Right atrium auricular region (tissue), 2 donors: ENCODE measurements at regions not wholly inside any gene's neighbourhood (a gene's known extent, or its start where the extent isn't known, plus 50 kb on each side); places are given as distances from the start of the nearest gene placed in this dataset.
A peak's percentile ranks its signal among the peaks of the same experiment; 100 is the strongest.

Experiments used
- DNase-seq: peaks from one replicate; pipeline ENCODE4 v3.0.0-alpha.2; 2019; ENCODE audit warnings: low spot score
- H3K27ac ChIP-seq, 2 donors: fragments of 200-600 bp; sonication (generic); 1 replicate in 1 of 2; 2 replicates in 1 of 2; pipeline ENCODE4 v1.5.1; 2016 to 2019
- H3K27me3 ChIP-seq, 2 donors: fragments of 200-600 bp; sonication (generic); one replicate each; pipeline versions ENCODE4 v1.5.1 to v1.6.0; 2017 to 2019
- H3K36me3 ChIP-seq: fragments of 200-600 bp; sonication (generic); one replicate; pipeline ENCODE4 v1.5.1; 2016
- H3K4me1 ChIP-seq, 2 donors: fragments of 200-600 bp; sonication (generic); one replicate each; pipeline versions ENCODE4 v1.5.1 to v1.6.0; 2017 to 2019
- H3K4me3 ChIP-seq, 2 donors: fragments of 200-600 bp; sonication (generic); 1 replicate in 1 of 2; 2 replicates in 1 of 2; pipeline ENCODE4 v1.5.1; 2017 to 2019; ENCODE audit warnings: mild to moderate bottlenecking in 1 of 2, moderate library complexity in 1 of 2
- H3K9me3 ChIP-seq, 2 donors: fragments of 200-600 bp; sonication (generic); one replicate each; pipeline ENCODE4 v1.5.1; 2019
- TF ChIP-seq, protein P1 (sequence below), 2 donors: fragments of 200-600 bp; sonication (generic); IDR thresholded peaks; one replicate each; pipeline ENCODE4 v1.5.1; 2019; ENCODE audit warnings: antibody characterized with exemption in 2 of 2

DNA sequence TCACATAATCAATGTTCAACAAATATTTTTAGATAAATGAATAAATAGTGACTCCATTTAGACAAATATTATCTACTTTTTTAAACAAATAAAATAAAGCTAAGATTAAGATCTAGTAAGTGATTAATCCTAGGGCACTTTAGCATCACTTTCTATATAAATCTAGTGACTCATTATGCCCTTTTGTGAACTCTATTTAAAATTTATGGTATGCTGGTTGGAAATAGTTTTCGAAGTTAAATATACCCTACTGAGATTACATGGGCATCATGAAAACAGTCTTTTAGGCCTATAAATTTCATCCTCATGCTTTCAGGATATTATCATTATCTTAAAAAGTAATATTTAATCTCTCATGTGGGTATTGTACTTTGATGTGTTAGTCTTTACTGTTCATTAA, 140.4 kb upstream of the UFL1 start:
- no peak for DNase-seq
- Histone ChIP-seq H3K27ac (no peak overlapping the region), H3K36me3 (no peaks in the 10 kb centered on the region), H3K27me3 (no peaks in the 10 kb centered on the region), H3K4me1 (no peaks in the 10 kb centered on the region), H3K4me3 (no peak overlapping the region), H3K9me3 (no peaks in the 10 kb centered on the region)
- TF ChIP-seq, protein P1, sequence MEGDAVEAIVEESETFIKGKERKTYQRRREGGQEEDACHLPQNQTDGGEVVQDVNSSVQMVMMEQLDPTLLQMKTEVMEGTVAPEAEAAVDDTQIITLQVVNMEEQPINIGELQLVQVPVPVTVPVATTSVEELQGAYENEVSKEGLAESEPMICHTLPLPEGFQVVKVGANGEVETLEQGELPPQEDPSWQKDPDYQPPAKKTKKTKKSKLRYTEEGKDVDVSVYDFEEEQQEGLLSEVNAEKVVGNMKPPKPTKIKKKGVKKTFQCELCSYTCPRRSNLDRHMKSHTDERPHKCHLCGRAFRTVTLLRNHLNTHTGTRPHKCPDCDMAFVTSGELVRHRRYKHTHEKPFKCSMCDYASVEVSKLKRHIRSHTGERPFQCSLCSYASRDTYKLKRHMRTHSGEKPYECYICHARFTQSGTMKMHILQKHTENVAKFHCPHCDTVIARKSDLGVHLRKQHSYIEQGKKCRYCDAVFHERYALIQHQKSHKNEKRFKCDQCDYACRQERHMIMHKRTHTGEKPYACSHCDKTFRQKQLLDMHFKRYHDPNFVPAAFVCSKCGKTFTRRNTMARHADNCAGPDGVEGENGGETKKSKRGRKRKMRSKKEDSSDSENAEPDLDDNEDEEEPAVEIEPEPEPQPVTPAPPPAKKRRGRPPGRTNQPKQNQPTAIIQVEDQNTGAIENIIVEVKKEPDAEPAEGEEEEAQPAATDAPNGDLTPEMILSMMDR (IDR thresholded peaks at IDR 0.05): no peak

GRCh38 chr6:96391776-96392360, 129.7 kb upstream of the UFL1 start:
- no peaks in the 10 kb centered on the region for H3K4me1 ChIP-seq
- H3K27ac ChIP-seq: no peak overlapping the region
- DNase-seq: no peak
- no peaks in the 10 kb centered on the region for H3K36me3 ChIP-seq
- H3K27me3 ChIP-seq: no peaks in the 10 kb centered on the region
- TF ChIP-seq, protein P1 (IDR thresholded peaks at IDR 0.05): no peak
- H3K9me3 ChIP-seq: no peaks in the 10 kb centered on the region
- no peak overlapping the region for H3K4me3 ChIP-seq

- no peak overlapping the region for H3K27ac ChIP-seq
- no peaks in the 10 kb centered on the region for H3K27me3 ChIP-seq
- TF ChIP-seq, protein P1 (IDR thresholded peaks at IDR 0.05): peak in 1 of 2 donors; percentile 37
- H3K4me3 ChIP-seq: no peak overlapping the region
- H3K9me3 ChIP-seq: no peaks in the 10 kb centered on the region
- H3K36me3 ChIP-seq: no peaks in the 10 kb centered on the region
- no peaks in the 10 kb centered on the region for H3K4me1 ChIP-seq
- DNase-seq: no peak
These were observed 126.9 kb upstream of the UFL1 start for GRCh38 chr6:96394727-96395126.

DNA sequence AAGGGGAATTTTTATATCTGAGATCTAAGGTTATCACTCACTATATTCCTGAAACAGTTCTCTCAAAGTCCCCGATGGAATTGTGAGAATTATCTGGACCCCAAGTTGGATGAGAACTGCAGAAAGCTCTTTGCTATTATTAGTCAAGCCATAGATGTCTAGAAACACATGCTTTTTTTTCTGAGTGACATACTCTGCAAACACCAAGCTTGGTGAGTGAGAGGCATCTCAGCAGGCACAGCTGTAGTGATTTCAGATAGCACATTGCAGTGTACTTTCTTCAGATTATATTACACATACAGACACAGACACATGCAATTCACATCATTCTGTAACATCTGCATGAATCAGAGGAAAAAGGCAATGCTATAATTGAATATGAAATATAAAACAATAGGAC, 111.1 kb upstream of the UFL1 start:
- TF ChIP-seq, protein P1 (IDR thresholded peaks at IDR 0.05): no peak
- DNase-seq: no peak
- Histone ChIP-seq H3K4me1 (no peaks in the 10 kb centered on the region), H3K4me3 (no peak overlapping the region), H3K36me3 (no peaks in the 10 kb centered on the region), H3K27ac (no peak overlapping the region), H3K9me3 (no peaks in the 10 kb centered on the region), H3K27me3 (no peaks in the 10 kb centered on the region)

- no peaks in the 10 kb centered on the region for H3K4me1 ChIP-seq
- no peak for DNase-seq
- TF ChIP-seq, protein P1 (IDR thresholded peaks at IDR 0.05): no peak
- no peaks in the 10 kb centered on the region for H3K36me3 ChIP-seq
- H3K4me3 ChIP-seq: no peak overlapping the region
- H3K9me3 ChIP-seq: no peaks in the 10 kb centered on the region
- no peak overlapping the region for H3K27ac ChIP-seq
- H3K27me3 ChIP-seq: no peaks in the 10 kb centered on the region
These were observed 101.3 kb upstream of the UFL1 start for GRCh38 chr6:96420294-96420693.

DNA sequence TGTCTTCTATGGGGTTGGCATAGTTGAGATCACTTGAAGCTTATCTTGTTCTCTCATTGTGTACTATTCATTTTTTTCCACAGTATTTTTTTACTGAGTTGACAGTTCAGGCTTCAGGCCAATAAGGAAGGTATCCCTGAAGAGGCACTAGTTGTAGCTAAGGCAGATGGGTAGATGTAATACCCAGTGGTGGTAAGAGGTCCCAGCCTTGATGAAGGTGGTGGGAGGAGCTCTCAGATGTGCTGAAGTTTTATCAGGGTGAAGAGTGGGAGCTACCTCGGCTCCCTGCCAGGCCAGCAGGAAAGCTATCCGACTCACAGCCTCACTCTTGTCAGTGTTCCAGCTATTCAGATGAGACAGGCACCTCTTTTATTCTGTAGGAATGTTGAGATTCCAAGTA, 87.7 kb upstream of the UFL1 start:
- TF ChIP-seq, protein P1 (IDR thresholded peaks at IDR 0.05): no peak
- Histone ChIP-seq H3K27me3 (no peaks in the 10 kb centered on the region), H3K4me3 (no peak overlapping the region), H3K9me3 (peaks cover 0 to 19% of the 10 kb centered on the region in 2 donors), H3K4me1 (no peaks in the 10 kb centered on the region), H3K27ac (no peak overlapping the region), H3K36me3 (no peaks in the 10 kb centered on the region)
- no peak for DNase-seq
